Fibroblast of the aortic adventitia (primary cell): ENCODE measurements at regions not wholly inside any gene's neighbourhood (a gene's known extent, or its start where the extent isn't known, plus 50 kb on each side); places are given as distances from the start of the nearest gene placed in this dataset.

Experiments used
- DNase-seq: peaks from one replicate; pipeline ENCODE4 v3.0.0-alpha.2; 2010; ENCODE audit warnings: low read depth
- H3K4me3 ChIP-seq: 2 replicates; pipeline ENCODE4 v1.5.1; 2011; ENCODE audit warnings: low read depth, mild to moderate bottlenecking, control low read depth, low read length, moderate library complexity
- TF ChIP-seq, protein P1 (sequence below): IDR thresholded peaks from 2 replicates; pipeline ENCODE4 v1.5.1; 2011; ENCODE audit warnings: mild to moderate bottlenecking, low read length, control low read depth, inconsistent platforms; ENCODE audit not compliant: insufficient read depth

DNA sequence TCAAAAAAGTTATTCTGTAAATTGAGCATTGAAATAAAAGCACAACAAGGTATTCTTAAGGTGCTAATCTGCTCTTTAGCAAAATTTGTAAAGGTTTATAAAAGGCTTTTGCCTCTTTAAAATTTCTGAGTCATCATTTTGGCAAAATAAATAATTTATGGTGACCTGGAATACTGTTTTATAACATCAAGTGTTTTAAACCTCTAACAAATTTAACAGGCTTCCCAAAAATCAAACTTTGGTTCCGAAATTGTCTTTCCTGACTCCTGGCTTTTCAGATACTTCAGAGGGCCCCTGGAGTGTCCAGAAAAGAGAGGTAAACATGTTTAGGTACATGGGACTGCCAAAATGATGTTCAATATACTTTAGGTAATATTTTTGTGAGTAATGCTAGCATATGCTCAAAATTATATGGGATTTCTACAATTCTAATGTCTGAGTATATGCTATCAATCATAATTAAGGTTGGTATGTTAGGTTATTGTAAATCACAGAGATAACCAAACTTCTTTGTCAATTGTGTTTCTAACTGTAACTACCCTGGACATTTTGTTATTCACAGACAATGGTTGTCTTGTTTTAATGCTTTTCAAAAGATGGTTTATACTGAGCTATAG lies 160.3 kb upstream of the OLIG3 start:
- TF ChIP-seq, protein P1, sequence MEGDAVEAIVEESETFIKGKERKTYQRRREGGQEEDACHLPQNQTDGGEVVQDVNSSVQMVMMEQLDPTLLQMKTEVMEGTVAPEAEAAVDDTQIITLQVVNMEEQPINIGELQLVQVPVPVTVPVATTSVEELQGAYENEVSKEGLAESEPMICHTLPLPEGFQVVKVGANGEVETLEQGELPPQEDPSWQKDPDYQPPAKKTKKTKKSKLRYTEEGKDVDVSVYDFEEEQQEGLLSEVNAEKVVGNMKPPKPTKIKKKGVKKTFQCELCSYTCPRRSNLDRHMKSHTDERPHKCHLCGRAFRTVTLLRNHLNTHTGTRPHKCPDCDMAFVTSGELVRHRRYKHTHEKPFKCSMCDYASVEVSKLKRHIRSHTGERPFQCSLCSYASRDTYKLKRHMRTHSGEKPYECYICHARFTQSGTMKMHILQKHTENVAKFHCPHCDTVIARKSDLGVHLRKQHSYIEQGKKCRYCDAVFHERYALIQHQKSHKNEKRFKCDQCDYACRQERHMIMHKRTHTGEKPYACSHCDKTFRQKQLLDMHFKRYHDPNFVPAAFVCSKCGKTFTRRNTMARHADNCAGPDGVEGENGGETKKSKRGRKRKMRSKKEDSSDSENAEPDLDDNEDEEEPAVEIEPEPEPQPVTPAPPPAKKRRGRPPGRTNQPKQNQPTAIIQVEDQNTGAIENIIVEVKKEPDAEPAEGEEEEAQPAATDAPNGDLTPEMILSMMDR, result no peak
- no peak overlapping the region for H3K4me3 ChIP-seq
- DNase-seq, result no peak

DNA sequence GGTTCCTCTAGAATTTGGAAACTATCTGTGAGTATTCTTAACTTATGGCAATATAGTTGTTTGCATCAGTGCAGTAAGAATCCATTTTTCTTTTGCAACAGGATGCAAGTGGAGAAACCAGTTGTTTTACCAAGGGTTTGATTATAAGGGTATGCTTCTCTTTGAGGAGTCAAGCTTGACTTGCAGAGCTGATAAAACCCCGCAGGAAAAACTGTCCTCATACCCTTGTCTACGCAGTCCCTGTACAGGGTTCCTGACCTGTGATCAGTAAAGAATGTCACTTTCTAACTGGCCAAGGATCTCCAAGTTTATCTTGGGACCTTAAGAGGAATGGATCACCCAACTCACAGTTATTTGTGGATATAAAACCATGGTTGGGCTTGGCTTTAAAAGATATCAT lies 161.1 kb upstream of the OLIG3 start:
- TF ChIP-seq, protein P1, result no peak
- DNase-seq, result no peak
- no peak overlapping the region for H3K4me3 ChIP-seq

DNA sequence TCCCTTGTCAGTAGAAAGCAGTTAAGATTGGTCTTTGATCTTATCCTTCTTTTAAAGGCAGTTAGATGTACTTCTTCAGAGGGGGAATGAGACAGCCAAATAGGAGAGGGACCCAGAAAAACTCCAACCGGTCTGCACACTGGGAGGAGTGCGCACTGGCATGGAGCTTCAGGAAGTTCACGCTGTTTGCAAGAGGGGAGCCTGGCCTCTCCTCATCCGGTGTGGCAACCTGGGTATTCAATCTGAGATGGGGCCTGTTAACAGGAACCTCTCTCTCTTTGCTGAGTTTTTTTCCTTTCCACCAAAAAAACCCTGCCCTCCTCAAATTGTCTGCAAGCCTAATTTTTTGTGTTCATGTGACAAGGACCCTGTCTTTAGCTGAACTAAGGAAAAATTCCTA lies 162.5 kb upstream of the OLIG3 start:
- H3K4me3 ChIP-seq, result no peak overlapping the region
- no peak for DNase-seq
- TF ChIP-seq, protein P1, result no peak

DNA sequence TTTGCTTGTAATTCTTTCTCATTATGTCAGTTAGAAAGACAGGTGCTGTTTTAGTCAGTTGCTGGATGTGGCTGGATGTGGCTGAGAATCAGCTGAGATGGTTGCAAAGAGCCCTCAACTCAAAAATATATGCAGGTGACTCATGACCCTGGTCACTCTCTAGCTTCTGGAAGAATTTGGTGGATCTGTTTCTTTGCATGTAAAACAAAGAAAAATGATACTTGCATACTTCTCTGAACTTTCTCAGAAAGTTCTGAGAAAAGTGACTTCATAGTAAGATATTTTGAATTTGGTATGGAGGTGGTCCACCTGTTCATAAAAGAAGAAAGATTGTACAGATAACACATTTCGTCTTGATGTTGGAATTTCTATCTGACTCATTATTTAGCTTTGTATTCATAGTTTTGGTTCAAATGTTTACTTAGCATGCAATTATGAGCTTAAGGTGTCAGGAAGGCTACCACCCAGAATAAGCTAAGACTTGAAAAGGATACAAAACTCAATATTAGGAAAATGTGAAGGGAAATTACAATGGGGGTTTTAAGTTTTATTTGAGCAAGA lies 163.2 kb upstream of the OLIG3 start:
- no peak for DNase-seq
- TF ChIP-seq, protein P1, result no peak
- H3K4me3 ChIP-seq, result no peak overlapping the region

DNA sequence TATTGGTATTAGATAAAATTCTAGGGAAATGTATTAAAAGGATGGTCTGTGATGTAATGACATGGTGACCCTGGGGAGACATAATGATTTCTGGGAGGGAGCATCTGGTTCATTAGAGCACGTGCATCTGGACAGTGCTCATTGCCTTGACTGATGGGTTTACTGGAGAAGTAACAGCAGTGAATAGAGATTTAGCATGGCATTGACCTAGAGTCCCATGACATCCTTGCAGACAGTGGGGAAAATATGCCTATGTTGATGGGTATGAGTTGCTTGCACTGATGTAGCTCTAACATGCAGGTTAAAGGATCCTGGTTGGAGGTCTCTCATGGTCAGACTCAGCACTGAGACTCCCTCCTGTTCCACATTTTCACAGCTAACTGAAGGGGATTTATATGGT lies 164.1 kb upstream of the OLIG3 start:
- TF ChIP-seq, protein P1, result no peak
- no peak overlapping the region for H3K4me3 ChIP-seq
- DNase-seq, result no peak

DNA sequence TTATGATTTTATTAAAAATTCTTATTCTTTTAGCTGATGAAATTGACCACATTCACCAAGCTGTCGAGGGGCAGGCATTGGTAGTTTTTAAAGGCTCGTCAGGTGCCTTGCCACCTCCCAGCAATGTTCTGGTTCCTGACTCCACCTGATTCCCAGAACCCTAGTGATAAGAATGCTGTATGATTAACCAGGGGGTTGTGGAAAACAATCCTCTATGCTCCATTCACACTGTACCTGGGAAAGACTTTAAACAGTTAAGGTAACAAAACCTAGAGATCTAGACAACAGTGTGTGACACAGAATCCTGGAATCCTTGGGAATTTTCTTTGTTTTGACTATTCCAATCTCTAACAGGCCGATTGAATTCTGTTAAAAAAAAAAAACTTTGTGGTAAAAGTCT lies 165.7 kb upstream of the OLIG3 start:
- DNase-seq, result no peak
- H3K4me3 ChIP-seq, result no peak overlapping the region
- TF ChIP-seq, protein P1, result no peak

DNA sequence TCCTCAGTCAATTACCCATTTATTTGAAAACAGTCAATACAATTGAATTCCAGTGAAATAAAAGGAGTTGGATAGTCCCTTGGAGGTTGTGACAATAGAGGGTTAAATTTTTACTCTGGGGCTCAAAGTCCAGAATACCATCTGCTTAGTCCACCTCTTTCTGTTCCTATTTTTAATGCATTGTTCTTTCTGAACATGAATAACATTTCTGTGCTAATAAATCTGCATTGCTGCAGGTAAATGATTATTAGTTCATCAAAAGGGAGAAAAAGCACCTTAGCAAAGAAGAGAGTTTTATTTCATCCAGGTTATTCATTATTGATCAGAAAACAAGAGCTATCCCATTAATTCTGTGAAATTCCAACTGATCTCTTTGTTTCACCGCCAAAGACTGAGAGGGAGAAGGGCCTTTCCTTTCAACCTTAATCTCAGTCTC lies 166.1 kb upstream of the OLIG3 start:
- TF ChIP-seq, protein P1, result no peak
- DNase-seq, result no peak
- no peak overlapping the region for H3K4me3 ChIP-seq
